Fibroblast of skin of scalp (primary cell): ENCODE measurements at regions not wholly inside any gene's neighbourhood (a gene's known extent, or its start where the extent isn't known, plus 50 kb on each side); places are given as distances from the start of the nearest gene placed in this dataset.
"Not testable (repeated sequence)": the region's sequence is repeated elsewhere in the genome, so short reads cannot be mapped to it uniquely, and the experiment has no call there.

Experiments
- DNase-seq: peaks from one replicate; pipeline ENCODE4 v3.0.0-alpha.2; 2013

DNA sequence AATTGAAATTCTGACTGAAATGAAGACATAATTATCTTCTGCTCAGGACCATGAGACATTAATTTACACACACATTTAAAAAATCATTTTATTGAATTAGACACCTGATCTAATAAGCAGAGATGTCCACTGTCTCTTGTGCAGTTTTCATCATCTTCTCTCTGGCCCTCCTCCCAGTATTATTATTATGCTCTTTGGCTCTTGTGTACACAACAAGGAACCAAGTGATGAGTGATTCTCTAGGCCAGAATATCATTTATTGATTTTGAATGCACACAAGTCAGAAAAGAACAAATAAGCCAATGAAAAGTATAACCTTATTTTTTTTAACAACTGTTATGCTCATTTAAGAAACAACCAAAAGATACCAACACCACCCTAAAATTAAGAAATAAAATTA lies 244.7 kb upstream of the KRR1 start:
- DNase-seq: no peak

DNA sequence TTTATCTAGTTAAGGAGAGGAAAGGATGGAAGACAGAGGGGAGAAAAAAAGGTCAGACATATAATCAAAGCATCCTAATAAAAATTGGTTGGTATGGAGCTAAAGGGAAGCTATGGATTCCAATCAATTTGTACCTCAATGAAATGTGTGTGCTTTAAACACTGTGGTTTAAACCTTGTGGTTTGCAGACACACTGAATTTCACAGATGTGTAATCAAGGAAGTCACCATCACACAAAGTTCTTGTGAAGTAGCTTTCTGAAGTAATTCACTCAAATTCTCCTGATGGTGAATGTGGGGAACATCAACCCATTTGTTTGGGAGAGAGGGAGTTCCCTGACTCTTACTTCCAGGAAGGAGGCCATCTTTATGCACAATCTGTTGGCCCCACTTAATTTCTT lies 243.3 kb upstream of the KRR1 start:
- DNase-seq: no peak

DNA sequence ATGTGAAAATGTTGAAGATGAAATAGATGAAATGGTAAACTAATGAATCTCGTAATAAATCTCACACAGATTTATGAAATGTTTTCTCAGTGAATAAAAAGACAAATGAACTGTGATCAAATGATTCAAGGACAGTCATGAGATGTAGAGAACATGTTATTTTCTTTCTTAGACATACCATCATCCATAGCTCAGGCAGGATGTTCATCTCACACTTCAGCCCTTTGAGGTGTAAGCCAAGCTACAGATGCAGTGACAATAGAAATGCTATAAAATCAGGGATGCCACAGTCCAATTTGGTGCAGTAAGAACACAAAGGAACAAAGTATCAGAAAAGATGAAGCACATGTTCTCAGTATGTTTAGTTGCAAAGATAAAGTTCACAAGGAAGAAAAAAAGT lies 242.7 kb upstream of the KRR1 start:
- no peak for DNase-seq

DNA sequence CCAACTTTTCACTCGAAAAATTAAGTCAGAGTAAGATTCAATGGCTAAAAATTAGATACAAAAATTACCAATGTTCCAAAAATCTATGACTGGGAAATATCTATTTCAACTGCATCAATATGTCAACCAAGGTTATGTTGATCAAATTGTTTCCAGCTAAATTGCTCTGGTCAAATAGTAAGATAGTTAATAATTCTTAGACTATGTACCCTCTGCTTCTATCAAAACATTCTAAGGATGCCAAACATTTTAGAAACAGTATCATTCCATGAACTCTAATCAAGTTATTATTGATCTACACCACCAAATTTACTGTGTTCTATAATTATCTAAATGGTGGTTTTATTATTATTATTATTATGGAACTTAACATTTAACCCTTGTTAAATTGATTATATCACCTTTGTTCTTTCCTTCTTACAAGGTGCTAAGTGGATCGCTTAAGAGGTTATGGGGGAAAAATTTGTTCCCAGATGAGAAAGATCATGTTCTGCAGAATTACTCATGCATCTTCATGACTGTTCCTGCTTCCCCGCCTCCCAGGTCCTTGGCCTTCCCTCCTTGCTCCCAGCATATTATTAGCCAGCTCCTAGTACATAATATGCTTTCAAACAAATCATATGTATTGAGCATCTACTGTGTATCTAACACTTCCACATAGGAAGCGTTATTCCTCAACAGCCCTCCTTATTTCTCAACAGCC lies 240.5 kb upstream of the KRR1 start:
- DNase-seq: peak; percentile 51

DNA sequence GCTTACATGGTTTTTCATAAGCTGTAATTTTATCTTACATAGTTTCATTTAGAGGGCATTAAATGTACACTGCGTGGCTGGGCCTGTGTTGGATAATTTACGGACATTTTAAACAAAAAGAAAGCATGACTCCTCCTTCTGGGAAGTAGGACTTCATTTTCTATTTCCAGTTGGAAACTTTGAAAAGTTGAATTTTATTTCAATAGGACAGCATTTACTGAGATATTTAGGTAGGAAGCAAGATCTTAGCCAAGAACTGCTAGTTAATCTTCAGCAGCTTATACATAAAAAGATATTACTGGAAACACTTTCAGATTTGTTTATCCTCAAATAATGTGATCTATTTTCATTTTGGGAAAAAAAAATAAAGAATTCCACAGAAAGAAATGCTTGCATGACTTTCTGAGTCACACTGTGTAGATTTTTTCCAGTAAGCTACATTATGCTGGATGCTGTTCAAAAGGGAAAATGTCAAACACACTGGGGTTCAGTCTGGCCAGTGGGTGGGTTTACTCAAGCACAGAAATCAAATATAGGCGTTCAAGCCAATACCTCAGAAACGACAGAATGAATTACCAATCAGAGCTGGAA lies 239.4 kb upstream of the KRR1 start:
- DNase-seq: peak; percentile 89

DNA sequence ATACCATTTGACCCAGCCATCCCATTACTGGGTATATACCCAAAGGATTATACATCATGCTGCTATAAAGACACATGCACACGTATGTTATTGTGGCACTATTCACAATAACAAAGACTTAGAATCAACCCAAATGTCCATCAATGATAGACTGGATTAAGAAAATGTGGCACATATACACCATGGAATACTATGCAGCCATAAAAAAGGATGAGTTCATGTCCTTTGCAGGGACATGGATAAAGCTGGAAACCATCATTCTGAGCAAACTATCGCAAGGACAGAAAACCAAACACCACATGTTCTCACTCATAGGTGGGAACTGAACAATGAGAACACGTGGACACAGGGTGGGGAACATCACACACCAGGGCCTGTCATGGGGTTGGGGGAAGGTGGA lies 237.6 kb upstream of the KRR1 start:
- DNase-seq: not testable (repeated sequence)

DNA sequence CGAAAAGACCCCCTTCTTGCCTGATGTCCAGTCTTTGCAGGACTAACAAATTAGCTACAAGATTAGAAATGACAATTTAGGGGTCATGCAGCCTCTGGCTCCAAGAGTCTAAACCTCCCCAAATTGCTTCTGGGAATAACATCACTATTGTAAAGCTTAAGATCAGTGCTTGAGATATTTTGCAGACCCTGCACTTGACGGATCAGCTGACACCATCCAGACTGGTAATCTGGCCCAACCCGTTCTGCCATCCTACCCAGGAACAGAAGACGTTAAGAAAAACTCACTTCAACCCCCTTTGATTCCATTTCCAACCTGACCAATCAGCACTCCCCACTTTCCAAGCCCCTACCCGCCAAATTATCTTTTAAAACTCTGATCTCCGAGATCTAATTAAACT lies 236.7 kb upstream of the KRR1 start:
- DNase-seq: no peak

DNA sequence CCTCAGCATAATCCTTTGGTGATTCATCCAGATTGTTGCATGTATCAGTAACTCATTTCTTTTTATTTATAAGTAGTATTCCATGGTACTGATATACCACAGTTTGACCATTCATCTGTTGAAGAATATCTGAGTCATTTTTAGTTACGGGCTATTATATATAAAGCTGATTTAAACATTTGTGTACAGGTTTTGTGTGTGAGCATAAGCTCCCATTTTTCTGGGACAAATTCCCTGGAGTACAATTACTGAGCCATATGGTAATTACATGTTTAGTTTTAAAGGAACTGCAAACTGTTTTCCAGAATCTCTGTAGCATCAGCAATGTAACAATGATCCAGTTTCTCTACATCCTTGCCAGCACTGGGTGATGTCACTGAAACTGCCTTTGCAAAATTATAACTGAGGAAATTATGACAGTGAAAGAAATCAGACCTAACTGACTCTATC lies 236.2 kb upstream of the KRR1 start:
- DNase-seq: peak; percentile 74

DNA sequence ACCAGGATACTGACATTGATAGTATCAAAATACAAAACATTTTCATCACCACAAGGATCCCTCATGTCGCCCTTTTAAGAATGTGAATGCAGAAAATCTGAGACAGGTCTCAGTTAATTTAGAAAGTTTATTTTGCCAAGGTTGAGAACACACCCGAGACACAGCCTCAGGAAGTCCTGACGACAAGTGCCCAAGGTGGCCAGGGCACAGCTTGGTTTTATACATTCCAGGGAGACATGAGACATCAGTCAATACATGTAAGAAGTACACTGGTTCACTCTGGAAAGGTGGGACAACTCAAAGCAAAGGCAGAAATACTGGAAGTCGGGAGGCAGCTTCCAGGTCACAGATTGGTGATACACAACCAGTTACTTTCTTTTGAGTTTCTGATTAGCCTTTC lies 235.2 kb upstream of the KRR1 start:
- no peak for DNase-seq

DNA sequence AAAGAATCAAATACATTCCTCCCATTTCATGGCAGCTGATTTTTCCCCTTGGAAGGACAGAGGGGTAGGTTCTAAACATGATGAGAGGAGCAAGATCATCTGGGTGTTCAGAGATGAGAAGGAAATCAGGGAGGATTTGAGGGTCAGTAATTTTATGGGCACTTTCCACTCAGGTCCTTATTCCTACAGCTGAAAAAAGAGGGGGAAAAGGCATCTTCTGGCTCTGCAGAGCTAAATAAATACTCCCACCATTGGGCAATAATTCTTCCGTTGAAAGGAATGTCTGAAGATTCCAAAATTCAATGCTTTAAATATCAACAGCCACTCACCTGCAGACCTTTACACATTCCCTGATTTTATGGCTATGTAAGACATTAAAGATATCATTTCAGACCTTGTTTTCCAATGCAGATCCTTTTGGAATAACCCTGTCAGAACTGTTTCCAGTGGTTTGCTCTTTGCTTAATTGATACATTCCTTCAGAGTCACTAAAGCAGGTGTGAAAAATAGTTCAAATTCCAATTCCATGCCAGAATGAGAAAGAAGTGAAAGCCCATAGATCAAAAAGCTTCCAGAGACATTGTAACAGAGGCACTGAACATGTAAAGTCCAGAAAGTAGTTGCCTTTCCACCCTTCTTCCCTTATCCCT lies 233.3 kb upstream of the KRR1 start:
- no peak for DNase-seq

DNA sequence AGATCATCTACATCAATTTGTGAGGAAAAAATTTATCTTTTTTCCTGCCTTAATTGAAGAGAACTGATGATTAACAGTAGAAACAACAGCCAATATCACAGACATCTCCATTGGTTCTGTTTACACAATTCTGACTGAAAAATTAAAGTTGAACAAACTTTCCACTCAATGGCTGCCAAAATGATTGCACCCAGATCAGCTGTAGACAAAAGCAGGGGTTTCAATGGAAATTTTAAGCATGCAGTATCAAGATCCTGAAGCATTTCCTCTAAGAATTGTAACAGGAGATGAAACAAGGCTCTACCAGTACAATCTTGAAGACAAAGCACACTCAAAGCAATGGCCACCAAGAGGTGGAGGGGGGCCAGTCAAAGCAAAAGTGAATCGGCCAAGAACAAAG lies 231.6 kb upstream of the KRR1 start:
- no peak for DNase-seq

DNA sequence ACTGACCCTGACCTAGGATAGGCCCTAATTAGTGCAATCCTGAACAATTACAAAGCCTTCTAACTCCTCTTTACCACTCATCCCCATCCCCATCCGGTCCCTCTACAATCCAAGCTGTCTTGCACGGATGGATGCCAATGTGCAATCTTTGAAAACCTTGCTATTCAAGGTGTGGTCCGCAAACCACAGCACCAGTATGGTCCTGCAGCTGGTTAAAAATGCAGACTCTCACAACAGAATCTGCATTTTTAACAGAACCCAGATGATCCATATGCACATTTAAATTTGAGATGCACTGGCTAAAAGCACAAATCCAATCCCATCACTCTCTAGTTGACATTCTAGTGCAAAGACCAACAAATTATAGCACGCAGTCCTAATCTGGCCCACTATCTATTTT lies 230.6 kb upstream of the KRR1 start:
- no peak for DNase-seq

DNA sequence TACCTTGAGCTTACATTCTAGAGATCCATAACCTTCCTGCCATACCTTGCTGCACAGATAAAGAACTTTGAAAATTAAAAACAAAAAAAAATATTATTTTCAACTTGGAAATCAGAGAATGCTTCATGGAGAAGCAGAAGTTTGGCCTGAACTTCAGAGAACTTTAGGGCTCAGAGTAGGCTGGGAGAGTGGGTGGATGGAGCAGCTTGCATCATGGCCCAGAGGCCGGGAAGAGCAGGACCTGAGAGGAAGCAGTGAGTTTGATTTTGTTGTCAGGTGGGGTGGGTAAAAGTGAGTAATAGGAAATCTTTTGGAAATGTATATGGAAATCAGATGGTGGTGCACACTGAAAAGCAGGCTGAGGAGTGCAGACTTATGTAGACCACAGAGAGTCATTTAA lies 228.5 kb upstream of the KRR1 start:
- no peak for DNase-seq

DNA sequence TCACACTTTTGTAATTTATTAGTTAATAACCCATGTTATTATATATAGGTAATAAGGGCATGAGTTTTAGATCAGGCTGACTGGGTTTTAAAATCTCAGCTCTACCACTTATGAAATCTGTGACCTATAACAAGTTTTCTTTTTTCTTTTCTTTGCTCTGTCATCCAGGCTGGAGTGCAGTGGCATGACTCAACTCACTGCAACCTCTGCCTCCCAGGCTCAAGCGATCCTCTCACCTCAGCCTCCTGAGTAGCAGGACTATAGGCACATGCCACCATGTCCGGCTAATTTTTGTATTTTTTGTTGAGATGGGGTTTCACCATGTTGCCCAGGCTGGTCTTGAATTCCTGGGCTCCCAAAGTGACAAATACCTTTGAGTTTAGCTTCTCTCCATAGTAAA lies 227.7 kb upstream of the KRR1 start:
- not testable (repeated sequence) for DNase-seq

DNA sequence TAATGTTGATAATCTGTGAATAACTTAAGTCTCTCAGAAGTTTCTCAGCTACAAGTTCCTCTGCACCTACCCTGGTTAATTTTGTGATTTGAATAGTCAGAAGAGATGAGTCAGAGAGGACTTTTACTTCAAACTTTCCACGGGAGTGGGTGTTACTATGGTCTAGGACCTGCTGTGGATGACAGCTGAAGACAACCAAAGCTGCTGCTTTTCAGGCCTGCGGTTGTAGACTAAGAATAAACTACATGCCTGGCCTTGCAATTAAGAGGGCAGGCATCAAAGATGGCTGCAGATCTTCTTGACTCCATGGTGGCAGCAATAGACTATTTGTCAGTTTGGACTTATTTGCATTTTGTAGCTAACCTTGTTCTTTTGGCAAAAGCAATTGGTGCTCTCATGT lies 227.1 kb upstream of the KRR1 start:
- no peak for DNase-seq

DNA sequence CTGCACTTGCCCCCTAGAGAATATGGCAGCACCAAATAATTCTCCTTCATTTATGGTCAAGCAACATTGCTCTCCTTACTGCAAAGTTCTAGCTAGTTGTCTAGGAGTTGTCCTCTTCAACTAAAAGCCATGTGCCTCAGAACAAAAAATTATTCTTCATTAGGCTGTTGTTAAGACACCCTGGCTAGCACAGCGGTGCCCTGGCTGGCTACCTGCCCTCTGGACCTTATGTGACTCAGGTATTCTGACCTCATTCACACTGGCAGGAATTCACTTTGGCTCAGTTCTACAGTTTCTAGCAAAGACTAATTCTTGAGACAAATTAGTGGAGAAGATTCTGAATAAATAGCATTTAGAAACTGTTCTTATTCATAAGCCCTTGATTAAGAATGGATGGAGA lies 224.4 kb upstream of the KRR1 start:
- DNase-seq: no peak

DNA sequence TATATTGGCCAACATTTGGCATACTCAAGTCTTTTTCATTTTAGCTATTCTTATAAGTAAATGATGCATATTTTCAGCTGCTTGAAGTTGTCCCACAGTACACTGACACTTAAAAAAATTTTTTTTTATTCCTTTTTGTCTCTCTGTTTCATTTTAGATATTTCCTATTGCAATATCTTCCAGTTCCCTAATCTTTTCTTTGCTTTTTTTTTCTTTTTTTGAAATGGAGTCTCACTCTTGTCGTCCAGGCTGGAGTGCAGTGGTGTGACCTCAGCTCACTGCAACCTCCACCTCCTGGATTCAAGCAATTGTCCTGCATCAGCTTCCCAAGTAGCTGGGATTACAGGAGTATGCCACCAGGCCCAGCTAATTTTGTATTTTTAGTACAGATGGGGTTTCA lies 217.4 kb upstream of the KRR1 start:
- DNase-seq: no peak

DNA sequence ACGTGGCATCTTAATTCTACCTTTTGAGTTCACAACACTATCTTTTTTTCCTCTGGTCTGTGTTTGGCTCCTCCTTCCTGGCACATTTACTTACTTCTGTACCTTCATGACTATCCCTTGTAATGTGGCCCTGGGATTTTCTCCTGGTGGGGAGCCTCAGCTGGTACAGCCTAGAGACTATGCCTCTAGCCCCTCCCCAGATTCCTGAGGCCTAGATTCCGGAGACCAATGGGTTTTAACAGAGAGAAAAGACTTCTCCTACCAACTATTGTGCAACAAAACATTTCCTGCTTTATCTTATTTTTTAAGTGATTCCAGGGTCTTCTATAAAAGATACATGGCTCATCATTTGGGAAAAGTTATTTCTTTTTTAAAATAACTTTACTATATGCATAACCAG lies 216.2 kb upstream of the KRR1 start:
- no peak for DNase-seq

DNA sequence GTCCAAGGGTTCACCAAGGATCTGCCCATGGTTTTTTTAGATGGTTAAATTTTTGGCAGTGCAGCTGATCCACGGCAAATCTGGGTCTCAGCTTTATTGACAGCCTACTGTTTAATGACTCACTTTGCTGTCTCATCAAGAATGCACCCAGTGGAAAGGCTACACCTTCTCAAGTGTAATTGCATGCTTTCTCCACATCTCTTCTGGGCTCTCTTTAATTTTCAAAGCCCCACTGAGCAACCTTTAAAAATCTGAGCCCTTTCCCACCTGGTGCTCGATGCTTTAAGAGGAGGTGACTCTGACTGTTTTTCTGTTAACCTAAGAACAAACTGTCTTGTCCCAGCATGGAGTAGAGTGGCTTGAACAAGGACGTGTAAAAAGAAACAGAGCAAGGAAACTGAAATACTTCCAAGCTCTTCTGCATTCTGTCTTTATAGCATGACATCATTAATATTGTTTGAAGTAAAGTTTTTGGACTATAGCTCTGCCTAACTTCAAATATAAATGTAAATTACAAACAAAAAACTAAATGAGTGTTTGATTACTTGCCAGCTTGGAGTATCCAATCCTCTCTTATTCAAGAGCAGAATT lies 214.2 kb upstream of the KRR1 start:
- peak; percentile 61 for DNase-seq

DNA sequence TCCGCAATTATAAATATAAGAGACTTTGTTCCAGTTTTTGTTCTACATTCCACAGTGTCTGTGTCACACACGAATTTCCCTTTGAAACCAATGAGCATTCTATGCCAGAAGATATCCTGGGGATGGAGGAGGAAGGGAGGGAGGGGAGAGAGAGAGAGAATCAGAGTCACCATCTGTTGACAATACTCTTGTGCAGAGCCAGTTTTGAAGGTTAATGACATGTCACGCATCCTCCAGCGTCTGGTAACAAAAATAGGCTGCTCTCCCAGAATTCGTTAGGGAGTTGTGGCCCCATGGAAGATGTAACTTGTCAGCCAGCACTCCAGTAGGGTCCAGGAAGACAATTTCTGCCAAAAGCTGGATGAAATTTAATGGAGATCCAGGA lies 213.5 kb upstream of the KRR1 start:
- DNase-seq: peak; percentile 93

DNA sequence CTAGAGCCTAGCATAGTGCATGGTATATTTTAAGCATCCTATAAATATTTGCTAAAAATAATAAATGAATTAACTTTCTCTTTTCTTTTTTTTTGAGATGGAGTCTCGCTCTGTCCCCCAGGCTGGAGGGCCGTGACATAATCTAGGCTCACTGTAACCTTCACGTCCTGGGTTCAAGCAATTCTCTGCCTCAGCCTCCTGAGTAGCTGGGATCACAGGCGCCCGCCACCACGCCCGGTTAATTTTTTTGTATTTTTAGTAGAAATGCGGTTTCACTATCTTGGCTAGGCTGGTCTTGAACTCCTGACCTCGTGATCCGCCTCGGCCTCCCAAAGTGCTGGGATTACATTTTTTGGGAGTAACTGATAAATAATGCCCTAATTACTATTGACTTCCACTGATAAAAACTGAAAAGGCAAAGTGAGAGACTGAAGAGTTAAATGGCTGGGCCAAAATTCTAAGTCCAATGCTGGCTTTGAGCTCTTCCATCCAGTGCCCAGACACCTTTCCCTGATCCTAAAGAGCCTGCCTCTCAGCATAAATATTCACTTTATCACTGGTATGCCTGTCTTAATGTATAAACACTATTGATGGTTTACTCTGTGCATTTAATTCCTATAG lies 213.0 kb upstream of the KRR1 start:
- no peak for DNase-seq

DNA sequence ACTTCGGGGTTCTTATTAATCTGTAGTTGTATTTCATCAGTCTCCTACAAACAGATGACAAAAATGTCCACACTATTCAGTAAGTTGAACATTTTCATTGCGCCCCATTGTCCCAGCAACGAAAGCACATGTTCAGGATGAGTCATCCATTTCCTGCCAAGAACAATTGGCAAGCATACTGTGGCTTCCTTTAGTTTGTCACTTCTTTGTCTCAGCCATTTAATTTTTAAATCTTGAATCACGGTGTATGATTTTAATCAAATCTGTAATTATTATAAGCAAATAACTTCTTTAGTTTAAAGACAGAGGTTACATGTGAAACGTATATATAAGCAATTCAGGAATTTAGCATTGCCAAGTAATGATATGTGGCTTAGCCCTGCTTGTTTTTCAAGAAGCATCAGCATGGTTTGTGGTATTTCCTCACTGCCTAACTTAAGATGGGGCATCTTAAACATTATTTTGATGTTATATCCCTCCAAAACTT lies 211.3 kb upstream of the KRR1 start:
- peak; percentile 91 for DNase-seq

DNA sequence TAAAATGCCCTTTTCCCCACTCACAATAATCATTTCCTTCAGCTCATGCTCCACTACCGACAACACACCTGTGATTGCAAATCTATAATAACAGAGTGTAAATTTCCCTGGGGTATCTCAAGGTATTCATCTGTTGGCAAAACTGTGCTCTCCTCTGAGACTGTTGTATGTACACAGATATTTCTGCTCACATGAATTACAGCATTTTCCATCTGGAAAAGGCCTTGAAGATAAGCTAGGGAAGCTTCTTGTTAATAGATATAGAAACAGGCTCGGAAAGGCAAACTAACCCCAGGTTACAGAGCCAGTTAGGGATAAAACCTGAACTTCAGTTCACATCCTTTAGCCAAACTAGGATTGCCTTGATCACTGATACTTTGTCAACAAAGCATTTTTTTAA lies 210.4 kb upstream of the KRR1 start:
- DNase-seq: no peak
